ENCODE measurements at regions not wholly inside any gene's neighbourhood (a gene's known extent, or its start where the extent isn't known, plus 50 kb on each side); places are given as distances from the start of the nearest gene placed in this dataset.

DNA sequence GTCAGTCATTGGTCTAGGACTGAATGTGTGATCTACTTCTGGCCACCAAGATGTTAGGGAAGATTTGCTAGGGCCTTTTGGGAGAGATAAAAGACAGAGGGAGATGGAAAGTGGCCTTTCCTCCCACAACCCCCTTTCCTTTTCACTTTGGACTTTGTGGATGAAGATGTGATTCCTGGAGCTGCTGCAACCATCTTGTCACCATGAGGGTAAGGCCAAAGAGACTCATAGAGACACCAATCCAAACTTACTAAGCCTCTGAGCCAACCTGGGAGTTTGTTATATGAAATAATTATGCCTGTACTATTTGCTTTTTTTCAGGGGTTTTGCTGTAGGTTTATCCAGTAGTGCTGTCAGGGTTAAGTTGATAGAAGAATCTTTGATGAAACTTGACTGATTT is 111.8 kb upstream of the SMIM23 start:
- TF ChIP-seq, protein P1, sequence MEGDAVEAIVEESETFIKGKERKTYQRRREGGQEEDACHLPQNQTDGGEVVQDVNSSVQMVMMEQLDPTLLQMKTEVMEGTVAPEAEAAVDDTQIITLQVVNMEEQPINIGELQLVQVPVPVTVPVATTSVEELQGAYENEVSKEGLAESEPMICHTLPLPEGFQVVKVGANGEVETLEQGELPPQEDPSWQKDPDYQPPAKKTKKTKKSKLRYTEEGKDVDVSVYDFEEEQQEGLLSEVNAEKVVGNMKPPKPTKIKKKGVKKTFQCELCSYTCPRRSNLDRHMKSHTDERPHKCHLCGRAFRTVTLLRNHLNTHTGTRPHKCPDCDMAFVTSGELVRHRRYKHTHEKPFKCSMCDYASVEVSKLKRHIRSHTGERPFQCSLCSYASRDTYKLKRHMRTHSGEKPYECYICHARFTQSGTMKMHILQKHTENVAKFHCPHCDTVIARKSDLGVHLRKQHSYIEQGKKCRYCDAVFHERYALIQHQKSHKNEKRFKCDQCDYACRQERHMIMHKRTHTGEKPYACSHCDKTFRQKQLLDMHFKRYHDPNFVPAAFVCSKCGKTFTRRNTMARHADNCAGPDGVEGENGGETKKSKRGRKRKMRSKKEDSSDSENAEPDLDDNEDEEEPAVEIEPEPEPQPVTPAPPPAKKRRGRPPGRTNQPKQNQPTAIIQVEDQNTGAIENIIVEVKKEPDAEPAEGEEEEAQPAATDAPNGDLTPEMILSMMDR (conservative IDR thresholded peaks at IDR 0.05; ENCODE audit: low read depth, low read length): no peak
- TF ChIP-seq FOS (IDR thresholded peaks at IDR 0.05; ENCODE audit: low read depth, low read length) (no peak), RFX5 (IDR thresholded peaks at IDR 0.05; ENCODE audit: low read depth, low read length) (no peak), RAD21 (IDR thresholded peaks at IDR 0.05; ENCODE audit: low read length) (no peak), POLR2A (IDR thresholded peaks at IDR 0.05; ENCODE audit: low read depth, low read length) (no peak), SMC3 (IDR thresholded peaks at IDR 0.05; ENCODE audit: low read depth, low read length) (no peak), RCOR1 (IDR thresholded peaks at IDR 0.05; ENCODE audit: insufficient replicate concordance, low read length) (no peak), MAZ (IDR thresholded peaks at IDR 0.05; ENCODE audit: borderline replicate concordance, low read depth, low read length) (no peak)
- TF ChIP-seq, protein P2, sequence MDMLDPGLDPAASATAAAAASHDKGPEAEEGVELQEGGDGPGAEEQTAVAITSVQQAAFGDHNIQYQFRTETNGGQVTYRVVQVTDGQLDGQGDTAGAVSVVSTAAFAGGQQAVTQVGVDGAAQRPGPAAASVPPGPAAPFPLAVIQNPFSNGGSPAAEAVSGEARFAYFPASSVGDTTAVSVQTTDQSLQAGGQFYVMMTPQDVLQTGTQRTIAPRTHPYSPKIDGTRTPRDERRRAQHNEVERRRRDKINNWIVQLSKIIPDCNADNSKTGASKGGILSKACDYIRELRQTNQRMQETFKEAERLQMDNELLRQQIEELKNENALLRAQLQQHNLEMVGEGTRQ (IDR thresholded peaks at IDR 0.05; ENCODE audit: low read depth, low read length): no peak
